ENCODE measurements at regions not wholly inside any gene's neighbourhood (a gene's known extent, or its start where the extent isn't known, plus 50 kb on each side); places are given as distances from the start of the nearest gene placed in this dataset.

GRCh38 chr1:101683136-101683535, 313.6 kb downstream of the OLFM3 start:
- Histone ChIP-seq H3K36me3 (no peaks in the 10 kb centered on the region), H3K27me3 (no peaks in the 10 kb centered on the region), H3K4me3 (ENCODE audit: low read depth, low read length) (no peak overlapping the region), H3K9me3 (no peaks in the 10 kb centered on the region), H3K4me1 (peaks cover 17% of the 10 kb centered on the region)
- TF ChIP-seq, protein P1, sequence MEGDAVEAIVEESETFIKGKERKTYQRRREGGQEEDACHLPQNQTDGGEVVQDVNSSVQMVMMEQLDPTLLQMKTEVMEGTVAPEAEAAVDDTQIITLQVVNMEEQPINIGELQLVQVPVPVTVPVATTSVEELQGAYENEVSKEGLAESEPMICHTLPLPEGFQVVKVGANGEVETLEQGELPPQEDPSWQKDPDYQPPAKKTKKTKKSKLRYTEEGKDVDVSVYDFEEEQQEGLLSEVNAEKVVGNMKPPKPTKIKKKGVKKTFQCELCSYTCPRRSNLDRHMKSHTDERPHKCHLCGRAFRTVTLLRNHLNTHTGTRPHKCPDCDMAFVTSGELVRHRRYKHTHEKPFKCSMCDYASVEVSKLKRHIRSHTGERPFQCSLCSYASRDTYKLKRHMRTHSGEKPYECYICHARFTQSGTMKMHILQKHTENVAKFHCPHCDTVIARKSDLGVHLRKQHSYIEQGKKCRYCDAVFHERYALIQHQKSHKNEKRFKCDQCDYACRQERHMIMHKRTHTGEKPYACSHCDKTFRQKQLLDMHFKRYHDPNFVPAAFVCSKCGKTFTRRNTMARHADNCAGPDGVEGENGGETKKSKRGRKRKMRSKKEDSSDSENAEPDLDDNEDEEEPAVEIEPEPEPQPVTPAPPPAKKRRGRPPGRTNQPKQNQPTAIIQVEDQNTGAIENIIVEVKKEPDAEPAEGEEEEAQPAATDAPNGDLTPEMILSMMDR (IDR thresholded peaks at IDR 0.05; ENCODE audit: low read depth, low read length) = no peak
- DNase-seq = no peak

DNA sequence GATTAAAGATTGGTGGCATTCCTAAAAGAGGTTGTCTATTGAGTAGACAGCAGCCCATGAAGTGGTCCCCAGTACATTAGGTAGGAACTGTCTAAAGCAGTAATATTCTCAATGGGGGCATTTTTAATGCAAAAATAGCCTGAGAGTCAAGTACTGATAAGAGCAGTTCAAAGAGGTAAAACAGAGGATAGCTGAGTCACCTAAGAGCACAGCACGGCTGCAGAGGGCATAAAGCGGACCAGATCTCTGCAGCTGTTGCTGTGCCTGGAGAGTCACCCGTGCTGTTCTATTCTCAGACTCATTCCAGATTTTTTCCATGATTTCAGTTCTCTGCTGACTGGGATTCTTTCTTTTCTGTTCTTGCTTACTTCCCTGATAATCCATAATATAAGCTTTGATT, 313.2 kb downstream of the OLFM3 start:
- Histone ChIP-seq H3K4me3 (ENCODE audit: low read depth, low read length) (peak overlapping the region; percentile 22), H3K36me3 (no peaks in the 10 kb centered on the region)
- TF ChIP-seq, protein P1 (IDR thresholded peaks at IDR 0.05; ENCODE audit: low read depth, low read length) = no peak

DNA sequence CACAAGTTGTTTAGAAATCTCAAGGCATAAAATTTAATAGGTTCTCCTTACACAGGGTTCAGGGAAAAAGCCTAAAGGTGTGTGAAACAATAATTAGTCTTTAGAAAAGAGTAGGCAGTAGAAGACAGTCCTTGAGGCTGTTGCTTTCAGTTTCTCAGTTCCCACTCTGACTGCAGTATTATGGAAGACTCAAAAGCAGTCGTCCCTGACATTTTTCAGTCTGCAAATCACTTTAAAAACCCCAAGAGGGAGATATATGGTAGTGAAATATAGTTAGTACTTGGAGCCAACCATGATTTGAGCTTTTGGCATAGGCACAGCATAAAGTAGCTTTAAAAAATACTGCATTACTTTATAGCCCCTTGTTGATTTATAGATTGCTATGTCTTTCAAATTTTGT, 299.7 kb downstream of the OLFM3 start:
- no peak for DNase-seq
- TF ChIP-seq, protein P1 (IDR thresholded peaks at IDR 0.05; ENCODE audit: low read depth, low read length) = no peak
- peak overlapping the region; percentile 17; the same call in 1 of the 2 replicates for H3K4me3 ChIP-seq (ENCODE audit: low read depth, low read length)

More for the DNA sequence above, 313.2 kb downstream of the OLFM3 start:
- no peaks in the 10 kb centered on the region for H3K27me3 ChIP-seq
- no peaks in the 10 kb centered on the region for H3K9me3 ChIP-seq
- DNase-seq = peak; percentile 69
- H3K4me1 ChIP-seq = peaks cover 20% of the 10 kb centered on the region

DNA sequence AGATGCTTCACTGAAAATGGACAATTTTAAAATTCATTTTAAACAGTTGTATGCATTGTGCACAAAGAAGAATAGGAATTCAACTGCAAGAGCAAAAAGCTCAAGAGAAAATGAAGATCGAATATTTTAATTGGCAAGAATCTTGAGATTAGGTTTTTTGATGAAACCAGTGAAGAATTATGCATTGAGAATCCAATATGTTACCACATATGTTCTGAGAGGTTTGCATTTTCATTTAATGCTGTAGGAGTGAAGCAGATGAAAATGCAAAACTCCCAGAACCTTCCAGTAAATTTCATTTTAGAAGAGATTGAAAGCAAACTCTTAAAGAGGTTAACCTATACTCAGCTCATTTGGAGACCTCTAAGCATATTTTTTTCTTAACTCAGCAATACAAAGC, 298.0 kb downstream of the OLFM3 start:
- no peak for DNase-seq
- Histone ChIP-seq H3K9me3 (no peaks in the 10 kb centered on the region), H3K27me3 (no peaks in the 10 kb centered on the region), H3K36me3 (no peaks in the 10 kb centered on the region), H3K4me1 (no peaks in the 10 kb centered on the region), H3K4me3 (ENCODE audit: low read depth, low read length) (no peak overlapping the region)
- TF ChIP-seq, protein P1 (IDR thresholded peaks at IDR 0.05; ENCODE audit: low read depth, low read length) = no peak

More for the DNA sequence above, 299.7 kb downstream of the OLFM3 start:
- no peaks in the 10 kb centered on the region for H3K27me3 ChIP-seq
- H3K9me3 ChIP-seq = no peaks in the 10 kb centered on the region
- no peaks in the 10 kb centered on the region for H3K4me1 ChIP-seq
- no peaks in the 10 kb centered on the region for H3K36me3 ChIP-seq

DNA sequence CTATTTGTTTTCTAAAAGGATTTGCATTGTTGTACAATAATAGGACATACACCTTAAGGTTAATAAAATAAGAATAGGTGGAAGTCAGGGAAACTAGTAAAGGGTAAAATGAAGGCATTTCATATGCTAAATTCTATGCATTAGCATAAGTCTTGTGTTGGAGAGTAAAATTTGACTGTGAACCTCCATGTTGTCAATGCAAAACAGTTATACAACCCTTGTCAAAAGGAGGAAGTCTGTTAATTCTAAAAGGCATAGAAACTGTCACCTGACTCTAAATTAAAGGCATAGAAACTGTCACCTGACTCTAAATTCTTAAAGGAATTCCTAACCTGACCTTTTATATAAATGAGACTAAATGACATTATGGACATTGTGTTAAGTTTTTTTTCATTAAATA, 291.8 kb downstream of the OLFM3 start:
- TF ChIP-seq, protein P1 (IDR thresholded peaks at IDR 0.05; ENCODE audit: low read depth, low read length) = no peak
- no peaks in the 10 kb centered on the region for H3K36me3 ChIP-seq
- no peak for DNase-seq

DNA sequence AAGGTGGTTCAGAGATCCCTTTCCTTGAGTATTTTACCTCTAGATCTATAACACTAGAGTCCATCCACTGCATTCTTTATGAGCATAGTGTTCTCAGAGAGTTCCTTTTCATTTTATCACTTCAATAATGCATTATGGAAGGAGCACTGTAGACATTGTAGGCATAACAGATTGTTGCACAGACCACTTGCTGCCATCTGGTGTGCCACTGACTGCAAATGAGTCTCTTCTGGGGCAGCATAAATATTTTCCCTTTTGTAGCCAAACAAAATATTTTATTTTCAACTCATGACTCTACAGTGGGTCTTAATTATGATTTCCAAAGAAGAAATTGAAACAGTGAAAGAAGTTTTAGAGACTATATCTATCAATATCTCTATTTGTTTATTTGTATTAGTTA, 290.4 kb downstream of the OLFM3 start:
- DNase-seq = no peak
- H3K4me1 ChIP-seq = no peaks in the 10 kb centered on the region; the same call in 1 of the 2 replicates
- no peak overlapping the region for H3K4me3 ChIP-seq (ENCODE audit: low read depth, low read length)
- TF ChIP-seq, protein P1 (IDR thresholded peaks at IDR 0.05; ENCODE audit: low read depth, low read length) = no peak
- H3K9me3 ChIP-seq = no peaks in the 10 kb centered on the region; the same call in 1 of the 2 replicates
- no peaks in the 10 kb centered on the region for H3K27me3 ChIP-seq
- H3K36me3 ChIP-seq = no peaks in the 10 kb centered on the region

More for the DNA sequence above, 291.8 kb downstream of the OLFM3 start:
- Histone ChIP-seq H3K4me1 (no peaks in the 10 kb centered on the region), H3K27me3 (no peaks in the 10 kb centered on the region), H3K9me3 (no peaks in the 10 kb centered on the region; the same call in 1 of the 2 replicates), H3K4me3 (ENCODE audit: low read depth, low read length) (no peak overlapping the region)

Data from BE2C (cell line).